Astrocyte (in vitro differentiated cells and primary cell): ENCODE measurements at regions not wholly inside any gene's neighbourhood (a gene's known extent, or its start where the extent isn't known, plus 50 kb on each side); places are given as distances from the start of the nearest gene placed in this dataset.

Experiments
- EZH2 ChIP-seq: IDR thresholded peaks from 2 replicates; pipeline ENCODE4 v1.6.1; 2012; ENCODE audit warnings: mild to moderate bottlenecking, low read length, inconsistent platforms; ENCODE audit not compliant: insufficient read depth
- TF ChIP-seq, protein P1 (sequence below): IDR thresholded peaks from 2 replicates; pipeline ENCODE4 v1.5.1; 2011; ENCODE audit warnings: low read depth, mild to moderate bottlenecking, inconsistent platforms, low read length, moderate library complexity; ENCODE audit not compliant: insufficient read depth

DNA sequence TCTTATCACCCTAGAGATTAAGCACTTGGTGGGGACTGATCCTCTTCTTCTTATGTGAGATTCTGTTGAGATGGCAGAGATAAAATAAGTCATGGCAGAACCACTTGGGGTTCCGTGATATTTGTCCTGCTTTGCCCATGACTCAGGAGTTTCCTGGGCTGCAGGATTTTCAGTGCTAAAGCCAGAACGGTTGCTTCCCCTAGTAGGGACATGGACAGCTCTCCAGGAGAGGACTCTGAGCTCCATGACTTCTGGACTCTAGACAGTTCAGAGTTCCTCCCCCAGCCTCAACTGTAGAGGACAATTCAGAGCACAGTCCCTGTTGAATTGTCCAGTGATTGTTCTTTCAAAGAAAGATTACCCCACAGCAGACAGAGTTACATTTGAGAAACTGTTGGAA lies 98.8 kb downstream of the OLFM4 start:
- TF ChIP-seq, protein P1, sequence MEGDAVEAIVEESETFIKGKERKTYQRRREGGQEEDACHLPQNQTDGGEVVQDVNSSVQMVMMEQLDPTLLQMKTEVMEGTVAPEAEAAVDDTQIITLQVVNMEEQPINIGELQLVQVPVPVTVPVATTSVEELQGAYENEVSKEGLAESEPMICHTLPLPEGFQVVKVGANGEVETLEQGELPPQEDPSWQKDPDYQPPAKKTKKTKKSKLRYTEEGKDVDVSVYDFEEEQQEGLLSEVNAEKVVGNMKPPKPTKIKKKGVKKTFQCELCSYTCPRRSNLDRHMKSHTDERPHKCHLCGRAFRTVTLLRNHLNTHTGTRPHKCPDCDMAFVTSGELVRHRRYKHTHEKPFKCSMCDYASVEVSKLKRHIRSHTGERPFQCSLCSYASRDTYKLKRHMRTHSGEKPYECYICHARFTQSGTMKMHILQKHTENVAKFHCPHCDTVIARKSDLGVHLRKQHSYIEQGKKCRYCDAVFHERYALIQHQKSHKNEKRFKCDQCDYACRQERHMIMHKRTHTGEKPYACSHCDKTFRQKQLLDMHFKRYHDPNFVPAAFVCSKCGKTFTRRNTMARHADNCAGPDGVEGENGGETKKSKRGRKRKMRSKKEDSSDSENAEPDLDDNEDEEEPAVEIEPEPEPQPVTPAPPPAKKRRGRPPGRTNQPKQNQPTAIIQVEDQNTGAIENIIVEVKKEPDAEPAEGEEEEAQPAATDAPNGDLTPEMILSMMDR, result no peak
- TF ChIP-seq EZH2, result no peak
